Naive thymus-derived CD4-positive, alpha-beta T cell (primary cell): ENCODE measurements at regions not wholly inside any gene's neighbourhood (a gene's known extent, or its start where the extent isn't known, plus 50 kb on each side); places are given as distances from the start of the nearest gene placed in this dataset.

Experiments used
- ATAC-seq: fragments of 150-1000 bp; cut with Tn5 transposase; 2 replicates; pipeline ENCODE4 v1.10.0; 2021; ENCODE audit warnings: mild to moderate bottlenecking, moderate library complexity
- CTCF ChIA-PET: fragments of 350-600 bp; sonication (Branson Sonifier 250); formaldehyde crosslinking; loops from one replicate; lab custom pipeline; 2021; ENCODE audit warnings: antibody characterized with exemption; lab: Charles Lee
- POLR2A ChIA-PET: fragments of 350-600 bp; sonication (Branson Sonifier 250); formaldehyde crosslinking; loops from one replicate; lab custom pipeline; 2021; ENCODE audit warnings: antibody characterized with exemption, inconsistent platforms; lab: Charles Lee
- DNase-seq, 9 donors: peaks; one replicate each; pipeline versions ENCODE4 v3.0.0 to v3.0.0-alpha.2; 2020 to 2022; ENCODE audit warnings: mixed read lengths in 1 of 9
- H3K27ac ChIP-seq: one replicate; pipeline ENCODE4 v1.7.0; 2013; ENCODE audit warnings: mild to moderate bottlenecking, low read depth, low read length, moderate library complexity
- H3K27me3 ChIP-seq, 2 donors: one replicate each; pipeline ENCODE4 v1.7.0; 2013; ENCODE audit warnings: low read length in 2 of 2, mild to moderate bottlenecking in 2 of 2, moderate library complexity in 2 of 2; ENCODE audit not compliant: control insufficient read depth in 2 of 2, insufficient read depth in 2 of 2
- H3K36me3 ChIP-seq, 3 experiments: 1 replicate in 2 of 3; 2 replicates in 1 of 3; pipeline ENCODE4 v1.7.0; 2013; ENCODE audit warnings: low read length in 3 of 3, mild to moderate bottlenecking in 3 of 3, moderate library complexity in 1 of 3; ENCODE audit not compliant: insufficient read depth in 3 of 3, control insufficient read depth in 2 of 3
- H3K4me1 ChIP-seq, 2 donors: one replicate each; pipeline ENCODE4 v1.7.0; 2013; ENCODE audit warnings: low read length in 2 of 2, mild to moderate bottlenecking in 2 of 2, moderate library complexity in 1 of 2; ENCODE audit not compliant: control insufficient read depth in 2 of 2, insufficient read depth in 2 of 2
- H3K4me3 ChIP-seq: 2 replicates; pipeline ENCODE4 v1.7.0; 2013; ENCODE audit warnings: mild to moderate bottlenecking, low read length
- H3K9me3 ChIP-seq, 3 experiments: 1 replicate in 2 of 3; 2 replicates in 1 of 3; pipeline ENCODE4 v1.7.0; 2013; ENCODE audit warnings: low read length in 3 of 3; ENCODE audit not compliant: control insufficient read depth in 2 of 3
- H3K27ac Mint-ChIP-seq, 9 donors: one replicate each; pipeline ENCODE4 v1.8.0; 2020 to 2022; ENCODE audit warnings: mixed read lengths in 9 of 9, mild to moderate bottlenecking in 8 of 9, moderate library complexity in 5 of 9, inconsistent platforms in 2 of 9
- H3K27me3 Mint-ChIP-seq, 5 donors: one replicate each; pipeline ENCODE4 v1.8.0; 2021 to 2022; ENCODE audit warnings: mixed read lengths in 5 of 5, mild to moderate bottlenecking in 1 of 5
- H3K36me3 Mint-ChIP-seq, 5 donors: one replicate each; pipeline ENCODE4 v1.8.0; 2020 to 2022; ENCODE audit warnings: mixed read lengths in 5 of 5, mild to moderate bottlenecking in 3 of 5, inconsistent platforms in 1 of 5
- H3K4me1 Mint-ChIP-seq, 7 donors: one replicate each; pipeline ENCODE4 v1.8.0; 2020 to 2022; ENCODE audit warnings: mixed read lengths in 7 of 7, mild to moderate bottlenecking in 3 of 7, inconsistent platforms in 1 of 7
- H3K4me3 Mint-ChIP-seq, 10 donors: one replicate each; pipeline ENCODE4 v1.8.0; 2020 to 2022; ENCODE audit warnings: mild to moderate bottlenecking in 10 of 10, mixed read lengths in 10 of 10, moderate library complexity in 6 of 10, inconsistent platforms in 2 of 10
- H3K9me3 Mint-ChIP-seq, 11 donors: one replicate each; pipeline ENCODE4 v1.8.0; 2020 to 2022; ENCODE audit warnings: mixed read lengths in 11 of 11, mild to moderate bottlenecking in 4 of 11, inconsistent platforms in 1 of 11, moderate library complexity in 1 of 11
- intact Hi-C, 2 donors: fragments of 100-400 bp; cut with micrococcal nuclease; formaldehyde crosslinking; loops; one replicate each; pipeline ENCODE4 v1.15.1; 2023

GRCh38 chr6:139568956-139569538 lies 194.6 kb upstream of the CITED2 start:
- CTCF ChIA-PET, result no interaction called here
- ATAC-seq (no peak), DNase-seq (no peak)
- Mint-ChIP-seq H3K36me3 (no peaks in the 10 kb centered on the region), H3K9me3 (peaks cover 0 to 5% (median 0%) of the 10 kb centered on the region in 11 donors), H3K27me3 (peaks cover 0 to 6% (median 2%) of the 10 kb centered on the region in 5 donors), H3K27ac (no peak overlapping the region), H3K4me1 (no peaks in the 10 kb centered on the region), H3K4me3 (no peak overlapping the region)
- no peaks in the 10 kb centered on the region for H3K9me3 ChIP-seq
- H3K36me3 ChIP-seq, result no peaks in the 10 kb centered on the region
- no peaks in the 10 kb centered on the region for H3K4me1 ChIP-seq
- intact Hi-C loops, result no loop called here
- H3K27me3 ChIP-seq, result no peaks in the 10 kb centered on the region
- no peak overlapping the region for H3K27ac ChIP-seq
- POLR2A ChIA-PET, result no interaction called here
- H3K4me3 ChIP-seq, result no peak overlapping the region

GRCh38 chr6:139568151-139568955 lies 193.9 kb upstream of the CITED2 start:
- Histone ChIP-seq H3K27ac (no peak overlapping the region), H3K36me3 (no peaks in the 10 kb centered on the region), H3K4me1 (no peaks in the 10 kb centered on the region), H3K27me3 (no peaks in the 10 kb centered on the region), H3K9me3 (no peaks in the 10 kb centered on the region), H3K4me3 (no peak overlapping the region)
- Mint-ChIP-seq H3K4me3 (no peak overlapping the region), H3K36me3 (no peaks in the 10 kb centered on the region), H3K27ac (no peak overlapping the region), H3K4me1 (no peaks in the 10 kb centered on the region), H3K27me3 (peaks cover 0 to 2% (median 0%) of the 10 kb centered on the region in 5 donors), H3K9me3 (peaks cover 0 to 2% (median 0%) of the 10 kb centered on the region in 11 donors)
- CTCF ChIA-PET, result no interaction called here
- intact Hi-C loops, result no loop called here
- ATAC-seq (no peak), DNase-seq (no peak)
- POLR2A ChIA-PET, result no interaction called here

- intact Hi-C loops, result no loop called here
- ATAC-seq (no peak), DNase-seq (no peak)
- Mint-ChIP-seq H3K4me3 (no peak overlapping the region), H3K4me1 (no peaks in the 10 kb centered on the region), H3K36me3 (no peaks in the 10 kb centered on the region), H3K27me3 (no peaks in the 10 kb centered on the region), H3K9me3 (peaks cover 0 to 5% (median 0%) of the 10 kb centered on the region in 11 donors), H3K27ac (no peak overlapping the region)
- ChIA-PET POLR2A (interaction anchor here (0.6 kb wide), 1 partner anchor 23 kb away, joined by 3 read pairs; no protein-coding TSS in a partner anchor), CTCF (no interaction called here)
- Histone ChIP-seq H3K9me3 (no peaks in the 10 kb centered on the region), H3K36me3 (no peaks in the 10 kb centered on the region), H3K4me3 (no peak overlapping the region), H3K4me1 (no peaks in the 10 kb centered on the region), H3K27ac (no peak overlapping the region), H3K27me3 (no peaks in the 10 kb centered on the region)
Measured at GRCh38 chr6:139567095-139567494, 192.6 kb upstream of the CITED2 start.

- peaks cover 0 to 6% (median 0%) of the 10 kb centered on the region in 11 donors for H3K9me3 Mint-ChIP-seq
- Histone ChIP-seq H3K9me3 (no peaks in the 10 kb centered on the region), H3K4me1 (no peaks in the 10 kb centered on the region), H3K27ac (no peak overlapping the region), H3K4me3 (no peak overlapping the region), H3K27me3 (no peaks in the 10 kb centered on the region), H3K36me3 (no peaks in the 10 kb centered on the region)
- peak overlapping the region in 1 of 9 donors; percentile 29 for H3K27ac Mint-ChIP-seq
- DNase-seq, result no peak
- ChIA-PET POLR2A (no interaction called here), CTCF (no interaction called here)
- no peak overlapping the region for H3K4me3 Mint-ChIP-seq
- no peaks in the 10 kb centered on the region for H3K4me1 Mint-ChIP-seq
- no peaks in the 10 kb centered on the region for H3K36me3 Mint-ChIP-seq
- no peaks in the 10 kb centered on the region for H3K27me3 Mint-ChIP-seq
- intact Hi-C loops, result no loop called here
- no peak for ATAC-seq
Measured at GRCh38 chr6:139565591-139565990, 191.1 kb upstream of the CITED2 start.

GRCh38 chr6:139557547-139557946 lies 183.1 kb upstream of the CITED2 start:
- Mint-ChIP-seq H3K27ac (no peak overlapping the region), H3K27me3 (no peaks in the 10 kb centered on the region), H3K4me1 (no peaks in the 10 kb centered on the region), H3K9me3 (peaks cover 0 to 6% (median 0%) of the 10 kb centered on the region in 11 donors), H3K36me3 (peaks cover 0 to 2% (median 0%) of the 10 kb centered on the region in 5 donors), H3K4me3 (no peak overlapping the region)
- Histone ChIP-seq H3K4me1 (no peaks in the 10 kb centered on the region), H3K4me3 (no peak overlapping the region), H3K9me3 (no peaks in the 10 kb centered on the region), H3K27ac (no peak overlapping the region), H3K36me3 (no peaks in the 10 kb centered on the region), H3K27me3 (no peaks in the 10 kb centered on the region)
- DNase-seq (no peak), ATAC-seq (no peak)
- intact Hi-C loops, result no loop called here
- ChIA-PET CTCF (interaction anchor here (0.8 to 1.7 kb wide), 2 partner anchors 16 to 270 kb away, joined by 3 read pairs; no protein-coding TSS in a partner anchor), POLR2A (no interaction called here)

- H3K27me3 Mint-ChIP-seq, result peaks cover 0 to 3% (median 0%) of the 10 kb centered on the region in 5 donors
- no peak overlapping the region for H3K27ac Mint-ChIP-seq
- Histone ChIP-seq H3K4me3 (no peak overlapping the region), H3K27ac (no peak overlapping the region), H3K27me3 (no peaks in the 10 kb centered on the region), H3K36me3 (no peaks in the 10 kb centered on the region), H3K4me1 (no peaks in the 10 kb centered on the region), H3K9me3 (no peaks in the 10 kb centered on the region)
- intact Hi-C loops, result no loop called here
- H3K4me3 Mint-ChIP-seq, result no peak overlapping the region
- peaks cover 0 to 6% (median 0%) of the 10 kb centered on the region in 11 donors for H3K9me3 Mint-ChIP-seq
- no peak for DNase-seq
- no peaks in the 10 kb centered on the region for H3K4me1 Mint-ChIP-seq
- POLR2A ChIA-PET, result no interaction called here
- CTCF ChIA-PET, result interaction anchor here (1.7 kb wide), 1 partner anchor 17 kb away, joined by 3 read pairs; no protein-coding TSS in a partner anchor
- peaks cover 0 to 4% (median 0%) of the 10 kb centered on the region in 5 donors for H3K36me3 Mint-ChIP-seq
- ATAC-seq, result no peak
Measured at GRCh38 chr6:139556532-139556931, 182.1 kb upstream of the CITED2 start.
